Loucy (cell line): ENCODE measurements at regions not wholly inside any gene's neighbourhood (a gene's known extent, or its start where the extent isn't known, plus 50 kb on each side); places are given as distances from the start of the nearest gene placed in this dataset.
"Not testable (repeated sequence)": the region's sequence is repeated elsewhere in the genome, so short reads cannot be mapped to it uniquely, and the experiment has no call there.

Source experiments
- H2AFZ ChIP-seq: fragments of 200-600 bp; sonication (generic); 2 replicates; pipeline ENCODE4 v1.6.0; 2016; ENCODE audit warnings: antibody characterized with exemption, mild to moderate bottlenecking, low read length, moderate library complexity
- H3F3A ChIP-seq: fragments of 200-600 bp; 2 replicates; pipeline ENCODE4 v1.6.0; 2016; ENCODE audit warnings: antibody characterized with exemption, low read depth, mild to moderate bottlenecking
- H3K27me3 ChIP-seq: fragments of 200-600 bp; sonication (generic); 2 replicates; pipeline ENCODE4 v1.6.1; 2014; ENCODE audit warnings: low read length, mild to moderate bottlenecking; ENCODE audit not compliant: insufficient read depth, poor library complexity, severe bottlenecking
- H3K36me3 ChIP-seq: fragments of 200-600 bp; sonication (generic); 2 replicates; pipeline ENCODE4 v1.6.1; 2016; ENCODE audit warnings: low read length; ENCODE audit not compliant: insufficient read depth
- H3K4me1 ChIP-seq: fragments of 200-600 bp; sonication (generic); 2 replicates; pipeline ENCODE4 v1.5.1; 2014; ENCODE audit warnings: low read length, mild to moderate bottlenecking; ENCODE audit not compliant: insufficient read depth, poor library complexity, severe bottlenecking
- H3K4me2 ChIP-seq: fragments of 200-600 bp; sonication (generic); 2 replicates; pipeline ENCODE4 v1.6.0; 2014; ENCODE audit warnings: antibody characterized with exemption, low read length, low read depth, mild to moderate bottlenecking; ENCODE audit not compliant: poor library complexity, severe bottlenecking
- H3K4me3 ChIP-seq: fragments of 200-600 bp; sonication (generic); 2 replicates; pipeline ENCODE4 v1.5.1; 2014; ENCODE audit warnings: low read length, mild to moderate bottlenecking, mixed read lengths; ENCODE audit not compliant: poor library complexity, severe bottlenecking
- H3K79me2 ChIP-seq: fragments of 200-600 bp; sonication (generic); 2 replicates; pipeline ENCODE4 v1.6.1; 2014; ENCODE audit warnings: low read length; ENCODE audit not compliant: insufficient read depth
- H3K9ac ChIP-seq: fragments of 200-600 bp; sonication (generic); 2 replicates; pipeline ENCODE4 v1.6.0; 2014; ENCODE audit warnings: mild to moderate bottlenecking, low read depth, low read length, moderate library complexity; ENCODE audit not compliant: poor library complexity, severe bottlenecking
- H3K9me2 ChIP-seq: fragments of 200-600 bp; sonication (generic); replicated peaks from 2 replicates; pipeline ENCODE4 v1.6.1; 2016; ENCODE audit warnings: low read depth, low read length, mixed read lengths
- H3K9me3 ChIP-seq: fragments of 200-600 bp; sonication (generic); 2 replicates; pipeline ENCODE4 v1.6.1; 2014; ENCODE audit warnings: mild to moderate bottlenecking, antibody characterized with exemption, low read length, low read depth; ENCODE audit not compliant: insufficient read depth
- H4K20me1 ChIP-seq: fragments of 200-600 bp; sonication (generic); 2 replicates; pipeline ENCODE4 v1.6.0; 2014; ENCODE audit warnings: antibody characterized with exemption, low read length, mild to moderate bottlenecking; ENCODE audit not compliant: insufficient read depth, poor library complexity, severe bottlenecking
- CTCF ChIP-seq: fragments of 200-600 bp; sonication (generic); conservative IDR thresholded peaks from 2 replicates; pipeline ENCODE4 v1.5.1; 2014; ENCODE audit warnings: mild to moderate bottlenecking, antibody characterized with exemption, low read length
- EZH2phosphoT487 ChIP-seq: fragments of 200-600 bp; IDR thresholded peaks from 2 replicates; pipeline ENCODE4 v1.6.1; 2018; ENCODE audit warnings: antibody characterized with exemption, mild to moderate bottlenecking, moderate library complexity, borderline replicate concordance

DNA sequence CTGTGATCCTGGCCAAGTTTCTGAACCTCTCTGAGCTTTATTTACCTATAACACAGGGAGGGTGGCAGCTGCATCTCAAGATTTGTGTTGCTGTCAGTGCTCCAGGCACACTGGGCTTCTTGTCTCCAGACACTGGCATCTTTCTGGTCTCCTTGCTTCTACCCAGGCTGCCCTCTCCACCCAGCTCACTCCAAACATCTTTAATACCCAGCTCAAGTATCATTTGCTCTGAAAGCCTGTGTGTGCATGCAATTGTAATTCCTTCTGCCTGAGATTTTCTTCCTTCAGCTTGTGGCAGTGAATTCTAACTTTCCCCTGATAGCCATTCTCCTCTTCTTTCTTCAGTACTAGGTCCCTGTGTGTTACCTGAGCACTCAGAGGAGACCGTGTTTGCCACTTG lies 50.7 kb upstream of the USP7 start:
- TF ChIP-seq CTCF: no peak
- no peak for TF ChIP-seq EZH2phosphoT487

DNA sequence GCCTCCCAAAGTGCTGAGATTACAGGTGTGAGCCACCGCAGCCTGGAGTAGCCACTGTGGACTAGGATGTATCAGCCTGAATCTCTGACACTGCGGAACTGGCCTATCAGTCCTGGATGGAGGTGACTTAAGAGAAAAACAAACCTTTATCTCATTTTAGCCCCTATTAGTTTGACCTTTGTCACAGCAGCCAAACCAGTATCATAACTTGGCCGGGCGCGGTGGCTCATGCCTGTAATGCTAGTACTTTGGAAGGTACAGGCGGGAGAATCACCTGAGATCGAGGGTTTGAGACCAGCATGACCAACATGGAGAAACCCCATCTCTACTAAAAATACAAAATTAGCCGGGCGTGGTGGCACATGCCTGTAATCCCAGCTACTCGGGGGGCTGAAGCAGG lies 51.8 kb upstream of the USP7 start:
- Histone ChIP-seq H4K20me1 (no peaks in the 10 kb centered on the region), H3K79me2 (no peaks in the 10 kb centered on the region), H3K9me3 (no peaks in the 10 kb centered on the region), H3K4me3 (no peak overlapping the region), H3K36me3 (no peaks in the 10 kb centered on the region), H3K9ac (no peak overlapping the region), H3K4me1 (no peaks in the 10 kb centered on the region), H3F3A (no peaks in the 10 kb centered on the region), H2AFZ (no peak overlapping the region), H3K27me3 (no peaks in the 10 kb centered on the region), H3K9me2 (no peaks in the 10 kb centered on the region), H3K4me2 (no peak overlapping the region)
- TF ChIP-seq CTCF (no peak), EZH2phosphoT487 (no peak)

More for the DNA sequence above, 50.7 kb upstream of the USP7 start:
- no peaks in the 10 kb centered on the region for H3K27me3 ChIP-seq
- H3K4me1 ChIP-seq: no peaks in the 10 kb centered on the region
- no peaks in the 10 kb centered on the region for H3K9me2 ChIP-seq
- no peak overlapping the region for H3K9ac ChIP-seq
- H3K36me3 ChIP-seq: no peaks in the 10 kb centered on the region
- H3K9me3 ChIP-seq: no peaks in the 10 kb centered on the region
- no peaks in the 10 kb centered on the region for H3K79me2 ChIP-seq
- H2AFZ ChIP-seq: no peak overlapping the region
- H3K4me2 ChIP-seq: no peak overlapping the region
- no peak overlapping the region for H3K4me3 ChIP-seq
- no peaks in the 10 kb centered on the region for H3F3A ChIP-seq
- no peaks in the 10 kb centered on the region for H4K20me1 ChIP-seq

- not testable (repeated sequence) for H3K4me1 ChIP-seq, H4K20me1 ChIP-seq, H2AFZ ChIP-seq, H3K79me2 ChIP-seq, H3K4me2 ChIP-seq, H3K27me3 ChIP-seq, H3K9ac ChIP-seq, H3F3A ChIP-seq, H3K4me3 ChIP-seq, H3K9me3 ChIP-seq, H3K9me2 ChIP-seq, H3K36me3 ChIP-seq
These were observed 52.3 kb upstream of the USP7 start for GRCh38 chr16:9016005-9016404.

- Histone ChIP-seq H3K79me2 (no peaks in the 10 kb centered on the region), H4K20me1 (no peaks in the 10 kb centered on the region), H3K4me2 (no peak overlapping the region), H3K36me3 (no peaks in the 10 kb centered on the region), H3K27me3 (no peaks in the 10 kb centered on the region), H3K4me1 (no peaks in the 10 kb centered on the region), H3K9me3 (no peaks in the 10 kb centered on the region), H3K9me2 (no peaks in the 10 kb centered on the region), H3K9ac (no peak overlapping the region), H3K4me3 (no peak overlapping the region), H2AFZ (no peak overlapping the region), H3F3A (no peaks in the 10 kb centered on the region)
- TF ChIP-seq EZH2phosphoT487 (no peak), CTCF (no peak)
These were observed 53.1 kb upstream of the USP7 start for GRCh38 chr16:9016824-9017223.
